ACC112 (cell line): ENCODE measurements at regions not wholly inside any gene's neighbourhood (a gene's known extent, or its start where the extent isn't known, plus 50 kb on each side); places are given as distances from the start of the nearest gene placed in this dataset.

Experiments
- H2AFZ ChIP-seq: fragments of 200-600 bp; sonication (generic); one replicate; pipeline ENCODE4 v1.6.0; 2017; ENCODE audit warnings: antibody characterized with exemption, low read length; ENCODE audit not compliant: unreplicated experiment
- H3K27ac ChIP-seq: fragments of 200-600 bp; sonication (generic); 2 replicates; pipeline ENCODE4 v1.5.1; 2014; ENCODE audit warnings: low read depth, mild to moderate bottlenecking, antibody characterized with exemption, low read length, moderate library complexity
- H3K27me3 ChIP-seq: fragments of 200-600 bp; sonication (generic); 2 replicates; pipeline ENCODE4 v1.6.1; 2014; ENCODE audit warnings: mild to moderate bottlenecking, antibody characterized with exemption, low read length, moderate library complexity, mixed read lengths; ENCODE audit not compliant: insufficient read depth
- H3K36me3 ChIP-seq: fragments of 200-600 bp; sonication (generic); 2 replicates; pipeline ENCODE4 v1.6.1; 2016; ENCODE audit warnings: mild to moderate bottlenecking, antibody characterized with exemption, low read length, moderate library complexity, mixed read lengths; ENCODE audit not compliant: insufficient read depth
- H3K4me1 ChIP-seq: fragments of 200-600 bp; sonication (generic); one replicate; pipeline ENCODE4 v1.6.1; 2016; ENCODE audit warnings: low read length, mixed read lengths; ENCODE audit not compliant: insufficient read depth, unreplicated experiment, control insufficient read depth
- H3K4me3 ChIP-seq: fragments of 200-600 bp; sonication (generic); 2 replicates; pipeline ENCODE4 v1.5.1; 2014; ENCODE audit warnings: mild to moderate bottlenecking, low read depth, low read length
- H3K79me2 ChIP-seq: fragments of 200-600 bp; sonication (generic); one replicate; pipeline ENCODE4 v1.6.0; 2016; ENCODE audit warnings: low read length; ENCODE audit not compliant: control insufficient read depth, unreplicated experiment, insufficient read depth

DNA sequence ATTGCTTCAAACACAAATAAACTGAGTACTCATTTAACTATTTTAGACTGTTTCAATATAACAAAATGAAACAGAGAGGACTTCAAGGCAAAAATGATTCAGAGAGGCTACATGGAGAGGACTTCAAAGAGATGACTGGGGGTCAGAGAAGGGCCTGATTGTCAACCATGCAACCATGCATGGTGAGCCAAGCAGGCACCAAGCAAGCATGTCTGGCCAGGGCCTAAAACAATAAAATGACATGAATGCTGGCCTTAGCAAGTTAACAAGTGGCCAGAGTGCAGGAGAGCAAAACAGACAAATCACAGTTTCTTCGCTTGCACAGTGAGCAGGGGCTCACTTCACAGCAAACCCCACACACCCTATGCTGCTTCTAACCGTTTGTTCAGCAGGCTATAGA is 356.5 kb upstream of the MTPN start:
- H2AFZ ChIP-seq, result no peak overlapping the region
- H3K36me3 ChIP-seq, result no peaks in the 10 kb centered on the region
- H3K27me3 ChIP-seq, result no peaks in the 10 kb centered on the region
- H3K27ac ChIP-seq, result no peak overlapping the region
- no peaks in the 10 kb centered on the region for H3K79me2 ChIP-seq
- no peaks in the 10 kb centered on the region for H3K4me1 ChIP-seq
- H3K4me3 ChIP-seq, result no peak overlapping the region

DNA sequence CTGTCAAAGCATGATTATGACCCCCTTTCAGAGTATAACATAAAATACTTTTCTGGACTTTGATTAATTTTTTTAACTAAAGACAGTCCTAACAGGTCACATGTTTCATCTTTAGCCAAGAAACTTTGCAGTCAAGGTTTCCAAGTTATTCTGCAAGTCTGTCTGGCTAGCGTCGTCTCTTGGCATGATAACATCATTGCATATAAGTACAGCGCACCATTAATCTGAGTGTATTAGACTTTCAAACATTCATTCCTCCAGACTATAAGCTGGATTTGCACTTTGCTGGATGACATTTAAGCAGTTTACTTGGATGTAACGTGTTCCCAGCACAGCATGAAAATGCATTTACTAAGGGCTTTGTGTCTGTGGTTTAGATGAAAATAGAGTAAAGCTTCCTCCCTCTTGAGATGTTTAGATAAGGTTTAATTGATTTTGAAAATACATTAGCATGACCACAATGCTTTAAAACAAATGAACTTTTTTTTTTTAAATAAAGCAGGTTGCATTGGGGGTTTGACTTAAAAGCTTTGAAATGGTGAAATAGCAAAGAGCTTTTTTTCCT is 349.0 kb upstream of the MTPN start:
- Histone ChIP-seq H3K79me2 (no peaks in the 10 kb centered on the region), H3K4me1 (no peaks in the 10 kb centered on the region), H3K27me3 (no peaks in the 10 kb centered on the region), H2AFZ (no peak overlapping the region), H3K4me3 (no peak overlapping the region), H3K36me3 (no peaks in the 10 kb centered on the region), H3K27ac (no peak overlapping the region)

- H3K27ac ChIP-seq, result no peak overlapping the region
- no peaks in the 10 kb centered on the region for H3K4me1 ChIP-seq
These were observed 348.4 kb upstream of the MTPN start for GRCh38 chr7:136325578-136325977.

DNA sequence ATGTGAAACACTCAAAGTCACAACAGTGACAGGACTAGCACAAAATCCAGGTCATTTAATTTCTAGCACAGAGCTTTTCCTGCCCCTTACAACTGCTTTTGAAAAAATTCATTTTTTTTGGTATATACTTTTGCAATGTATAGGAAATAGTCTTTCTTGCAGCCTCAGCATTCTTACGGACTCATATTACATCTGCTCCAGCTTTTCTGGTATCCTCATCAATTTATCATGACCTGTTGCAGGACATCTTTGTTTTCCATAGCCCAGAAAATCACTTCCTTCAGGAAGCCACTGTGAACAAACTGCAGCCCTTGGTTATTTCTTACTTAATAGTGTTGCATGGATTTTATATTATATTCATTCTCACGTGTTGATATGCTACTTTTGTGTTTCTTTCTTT is 347.9 kb upstream of the MTPN start:
- H3K4me3 ChIP-seq, result no peak overlapping the region
- no peaks in the 10 kb centered on the region for H3K36me3 ChIP-seq
- H3K79me2 ChIP-seq, result no peaks in the 10 kb centered on the region
- no peak overlapping the region for H3K27ac ChIP-seq
- H3K4me1 ChIP-seq, result no peaks in the 10 kb centered on the region
- no peaks in the 10 kb centered on the region for H3K27me3 ChIP-seq
- no peak overlapping the region for H2AFZ ChIP-seq

More at GRCh38 chr7:136325578-136325977, 348.4 kb upstream of the MTPN start:
- Histone ChIP-seq H3K79me2 (no peaks in the 10 kb centered on the region), H3K36me3 (no peaks in the 10 kb centered on the region), H3K27me3 (no peaks in the 10 kb centered on the region), H3K4me3 (no peak overlapping the region), H2AFZ (no peak overlapping the region)

DNA sequence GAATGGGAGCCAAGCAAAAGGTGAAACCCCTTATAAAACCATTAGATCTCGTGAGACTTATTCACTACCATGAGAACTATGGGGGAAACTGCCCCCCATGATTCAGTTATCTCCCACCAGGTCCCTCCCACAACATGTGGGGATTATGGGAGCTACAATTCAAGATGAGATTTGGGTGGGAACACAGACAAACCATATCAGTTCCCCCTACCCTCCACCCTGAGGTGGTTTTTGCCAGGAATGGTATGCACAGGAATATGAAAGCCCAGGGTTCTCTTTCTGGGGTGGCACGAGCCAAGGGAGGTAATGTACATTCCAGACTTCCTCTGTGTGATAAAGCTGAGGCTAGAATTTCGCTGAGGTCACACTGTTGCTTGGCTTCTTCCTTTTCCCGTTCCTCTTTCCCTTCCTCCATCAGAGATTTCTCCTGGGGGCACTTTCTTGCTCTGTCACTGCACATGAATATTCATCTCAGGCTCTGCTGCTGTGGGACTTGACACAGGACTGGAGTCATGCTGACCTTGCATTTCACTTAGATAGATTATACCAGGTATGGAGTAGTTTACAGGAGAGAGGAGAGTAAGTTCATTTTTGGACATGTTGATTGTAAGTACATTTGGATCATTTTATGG is 347.0 kb upstream of the MTPN start:
- Histone ChIP-seq H2AFZ (no peak overlapping the region), H3K4me1 (no peaks in the 10 kb centered on the region), H3K36me3 (no peaks in the 10 kb centered on the region), H3K27ac (no peak overlapping the region), H3K79me2 (no peaks in the 10 kb centered on the region), H3K4me3 (no peak overlapping the region), H3K27me3 (no peaks in the 10 kb centered on the region)

- Histone ChIP-seq H2AFZ (no peak overlapping the region), H3K36me3 (no peaks in the 10 kb centered on the region), H3K4me3 (no peak overlapping the region), H3K27ac (no peak overlapping the region), H3K79me2 (no peaks in the 10 kb centered on the region), H3K27me3 (no peaks in the 10 kb centered on the region), H3K4me1 (no peaks in the 10 kb centered on the region)
These were observed 335.4 kb upstream of the MTPN start for GRCh38 chr7:136312592-136312991.

- no peak overlapping the region for H3K27ac ChIP-seq
- H3K27me3 ChIP-seq, result no peaks in the 10 kb centered on the region
- H3K4me1 ChIP-seq, result no peaks in the 10 kb centered on the region
- H2AFZ ChIP-seq, result no peak overlapping the region
- no peak overlapping the region for H3K4me3 ChIP-seq
- no peaks in the 10 kb centered on the region for H3K36me3 ChIP-seq
- H3K79me2 ChIP-seq, result no peaks in the 10 kb centered on the region
These were observed 332.2 kb upstream of the MTPN start for GRCh38 chr7:136309407-136309806.

GRCh38 chr7:136308230-136308629 is 331.1 kb upstream of the MTPN start:
- H3K4me1 ChIP-seq, result no peaks in the 10 kb centered on the region

DNA sequence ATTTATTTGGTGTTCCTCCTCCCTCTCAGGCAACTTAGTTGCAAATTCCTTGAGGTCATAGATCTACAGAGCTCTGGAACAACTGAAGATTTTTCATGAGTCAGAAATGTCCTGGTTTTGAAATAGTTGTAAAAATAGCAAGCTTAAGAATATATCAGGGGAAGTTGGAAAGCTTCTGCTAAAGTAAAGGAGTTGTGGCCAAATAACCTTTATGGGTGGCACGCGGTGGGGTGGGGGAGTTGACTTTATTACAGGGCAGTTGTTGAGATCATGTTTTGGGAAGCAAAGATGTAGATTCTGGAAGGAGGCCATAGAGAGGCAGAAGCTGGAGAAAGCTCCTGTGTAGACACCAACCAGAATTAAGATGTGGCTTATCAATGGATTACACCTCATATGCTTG is 326.0 kb upstream of the MTPN start:
- no peaks in the 10 kb centered on the region for H3K79me2 ChIP-seq
- no peaks in the 10 kb centered on the region for H3K36me3 ChIP-seq
- H3K27me3 ChIP-seq, result no peaks in the 10 kb centered on the region
- H2AFZ ChIP-seq, result no peak overlapping the region
- no peak overlapping the region for H3K4me3 ChIP-seq
- no peaks in the 10 kb centered on the region for H3K4me1 ChIP-seq
- no peak overlapping the region for H3K27ac ChIP-seq

More at GRCh38 chr7:136308230-136308629, 331.1 kb upstream of the MTPN start:
- no peak overlapping the region for H2AFZ ChIP-seq
- no peak overlapping the region for H3K4me3 ChIP-seq
- no peaks in the 10 kb centered on the region for H3K36me3 ChIP-seq
- H3K79me2 ChIP-seq, result no peaks in the 10 kb centered on the region
- no peaks in the 10 kb centered on the region for H3K27me3 ChIP-seq
- no peak overlapping the region for H3K27ac ChIP-seq

GRCh38 chr7:136302049-136302448 is 324.9 kb upstream of the MTPN start:
- Histone ChIP-seq H3K4me3 (no peak overlapping the region), H2AFZ (no peak overlapping the region), H3K27ac (no peak overlapping the region), H3K4me1 (no peaks in the 10 kb centered on the region), H3K79me2 (no peaks in the 10 kb centered on the region), H3K27me3 (no peaks in the 10 kb centered on the region), H3K36me3 (no peaks in the 10 kb centered on the region)

DNA sequence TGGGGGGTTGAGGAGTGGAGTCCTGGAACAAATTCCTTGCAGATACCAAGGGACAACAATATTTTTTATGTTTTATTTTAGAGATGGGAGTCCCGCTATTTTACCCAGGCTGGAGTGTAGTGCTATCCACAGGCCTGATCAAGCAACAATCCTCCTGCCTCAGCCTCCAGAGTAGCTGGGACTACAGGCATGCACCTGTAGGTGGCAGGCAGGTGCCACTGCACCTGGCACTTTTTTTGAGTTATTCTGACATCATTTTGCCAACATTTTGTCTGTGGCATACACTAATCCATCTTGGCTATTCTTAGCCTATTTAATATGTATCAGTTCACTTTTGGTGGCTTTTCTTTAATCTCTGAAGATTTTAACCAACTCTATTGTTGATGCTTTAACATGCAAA is 317.8 kb upstream of the MTPN start:
- no peaks in the 10 kb centered on the region for H3K4me1 ChIP-seq
- H3K27ac ChIP-seq, result no peak overlapping the region

More for the DNA sequence above, 317.8 kb upstream of the MTPN start:
- Histone ChIP-seq H3K4me3 (no peak overlapping the region), H2AFZ (no peak overlapping the region), H3K79me2 (no peaks in the 10 kb centered on the region), H3K27me3 (no peaks in the 10 kb centered on the region), H3K36me3 (no peaks in the 10 kb centered on the region)
